OCI-LY7 (cell line): ENCODE measurements at regions not wholly inside any gene's neighbourhood (a gene's known extent, or its start where the extent isn't known, plus 50 kb on each side); places are given as distances from the start of the nearest gene placed in this dataset.

Experiments
- CTCF ChIP-seq: fragments of 200-600 bp; sonication (generic); conservative IDR thresholded peaks from 2 replicates; pipeline ENCODE4 v1.5.1; 2014; ENCODE audit warnings: mild to moderate bottlenecking, antibody characterized with exemption, low read length, moderate library complexity, mixed read lengths
- EZH2phosphoT487 ChIP-seq: fragments of 200-600 bp; sonication (generic); IDR thresholded peaks from 2 replicates; pipeline ENCODE4 v1.6.1; 2018; ENCODE audit warnings: low read depth, borderline replicate concordance, mild to moderate bottlenecking, mixed run types, antibody characterized with exemption, low read length, moderate library complexity, mixed read lengths

GRCh38 chr7:79998363-79998762 is 136.3 kb upstream of the GNAI1 start:
- TF ChIP-seq CTCF (no peak), EZH2phosphoT487 (no peak)
